NAMALWA (cell line): ENCODE measurements at regions not wholly inside any gene's neighbourhood (a gene's known extent, or its start where the extent isn't known, plus 50 kb on each side); places are given as distances from the start of the nearest gene placed in this dataset.
"Not testable (repeated sequence)": the region's sequence is repeated elsewhere in the genome, so short reads cannot be mapped to it uniquely, and the experiment has no call there.

ENCODE experiments used
- DNase-seq: peaks from one replicate; pipeline ENCODE4 v3.0.0-alpha.2; 2015; ENCODE audit warnings: low spot score

DNA sequence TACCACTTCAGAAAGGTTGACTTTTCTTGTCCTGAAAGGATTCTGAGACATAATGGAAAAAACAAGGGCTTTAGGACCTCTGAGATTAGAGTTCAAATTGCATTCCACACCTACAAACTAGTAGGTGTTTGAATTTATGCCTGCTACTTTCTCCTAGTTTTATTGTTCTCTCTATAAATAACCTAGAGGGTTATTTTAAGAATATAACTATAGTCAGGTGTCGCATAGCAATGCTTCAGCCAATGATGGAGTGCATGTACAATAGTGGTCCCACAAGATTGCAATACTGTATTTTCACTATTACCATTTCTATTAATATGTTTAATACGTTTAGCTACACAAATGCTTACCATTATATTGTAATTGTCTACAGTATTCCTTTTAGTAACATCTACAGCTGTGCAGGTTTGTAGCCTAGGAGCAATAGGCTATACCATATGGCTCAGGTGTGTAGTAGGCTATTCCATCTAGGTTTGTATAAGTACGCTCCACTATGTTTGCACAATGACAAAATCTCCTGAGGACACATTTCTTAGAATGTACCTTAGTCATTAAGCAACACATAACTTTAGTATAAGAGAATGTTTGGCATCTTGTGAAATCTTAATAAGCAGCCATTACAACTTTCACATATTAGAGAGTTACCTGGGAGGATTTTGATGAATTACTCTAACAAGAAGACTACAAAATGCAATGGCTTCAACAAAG is 1352.5 kb downstream of the ZPLD1 start:
- DNase-seq: no peak

GRCh38 chr3:103787879-103788278 is 1353.1 kb downstream of the ZPLD1 start:
- no peak for DNase-seq

GRCh38 chr3:103791786-103792515 is 1357.1 kb downstream of the ZPLD1 start:
- no peak for DNase-seq

DNA sequence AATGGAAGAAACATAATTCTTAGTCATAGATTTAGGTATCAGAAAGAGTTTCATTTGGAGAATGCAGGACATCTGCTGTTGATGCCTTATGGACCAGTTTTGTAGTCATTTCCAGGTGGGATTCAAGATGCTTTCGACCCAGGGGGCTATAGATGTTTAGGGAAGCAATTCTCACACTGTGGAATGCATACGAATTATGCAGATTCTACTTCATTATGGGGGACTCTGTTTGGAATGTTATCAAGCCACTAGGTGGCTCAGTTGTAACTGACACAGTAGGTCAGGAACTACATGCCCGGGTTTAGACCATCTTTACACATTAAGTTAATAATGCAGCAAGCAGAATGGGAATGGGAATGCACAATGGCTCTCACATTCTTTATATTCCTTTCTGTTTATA is 1359.8 kb downstream of the ZPLD1 start:
- DNase-seq: peak; percentile 30

DNA sequence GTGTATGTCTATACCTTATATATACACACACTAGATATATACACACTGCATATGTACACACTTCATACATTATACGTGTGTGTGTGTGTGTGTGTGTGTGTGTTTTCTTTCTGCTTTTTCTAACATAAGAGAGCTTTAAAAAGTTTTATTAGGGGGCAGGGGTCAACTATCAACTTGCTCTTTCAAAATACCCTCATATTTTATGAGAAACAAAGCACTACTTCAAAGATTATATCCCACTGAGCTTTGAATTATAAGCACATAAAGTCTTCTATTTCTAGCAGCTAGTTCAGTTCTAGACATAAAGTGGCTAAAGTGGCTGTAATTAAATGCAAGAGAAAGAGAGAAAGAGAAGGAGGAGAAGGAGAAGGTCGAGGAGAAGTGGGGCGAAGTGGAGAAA is 1361.3 kb downstream of the ZPLD1 start:
- DNase-seq: no peak

DNA sequence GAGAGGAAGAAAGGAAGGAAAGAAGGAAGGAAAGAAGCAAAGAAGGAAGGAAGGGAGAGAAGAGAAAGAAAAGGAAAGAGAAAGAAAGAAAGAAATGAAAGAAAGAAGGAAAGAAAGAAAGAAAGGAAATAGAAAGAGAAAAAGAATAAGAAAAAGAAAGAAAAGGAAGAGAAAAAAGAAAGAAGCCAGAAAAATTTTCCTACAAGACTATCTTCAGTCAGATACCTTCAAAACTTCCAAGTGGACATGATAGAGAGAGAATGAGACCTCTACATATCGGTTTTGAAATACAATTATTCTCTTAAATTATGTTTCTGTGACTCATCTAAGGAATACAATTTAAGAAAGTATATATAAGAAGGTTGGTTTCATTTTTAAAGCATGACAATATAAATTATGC is 1369.0 kb downstream of the ZPLD1 start:
- no peak for DNase-seq

DNA sequence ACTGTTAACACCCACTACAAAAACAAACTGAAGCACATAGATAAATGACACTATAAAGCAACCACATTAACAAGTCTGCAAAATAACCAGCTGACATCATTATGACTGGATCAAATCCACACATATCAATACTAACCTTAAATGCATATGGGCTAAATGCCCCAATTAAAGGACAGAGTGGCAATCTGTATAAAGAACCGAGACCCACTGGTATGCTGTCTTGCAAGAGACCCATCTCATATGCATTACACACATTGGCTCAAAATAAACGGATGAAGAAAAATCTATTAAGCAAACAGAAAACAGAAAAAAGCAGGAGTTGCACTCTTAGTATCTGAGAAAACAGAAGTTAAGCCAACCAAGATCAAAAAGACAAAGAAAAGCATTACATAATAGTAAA is 1375.4 kb downstream of the ZPLD1 start:
- DNase-seq: no peak

GRCh38 chr3:103813955-103814354 is 1379.1 kb downstream of the ZPLD1 start:
- DNase-seq: no peak

DNA sequence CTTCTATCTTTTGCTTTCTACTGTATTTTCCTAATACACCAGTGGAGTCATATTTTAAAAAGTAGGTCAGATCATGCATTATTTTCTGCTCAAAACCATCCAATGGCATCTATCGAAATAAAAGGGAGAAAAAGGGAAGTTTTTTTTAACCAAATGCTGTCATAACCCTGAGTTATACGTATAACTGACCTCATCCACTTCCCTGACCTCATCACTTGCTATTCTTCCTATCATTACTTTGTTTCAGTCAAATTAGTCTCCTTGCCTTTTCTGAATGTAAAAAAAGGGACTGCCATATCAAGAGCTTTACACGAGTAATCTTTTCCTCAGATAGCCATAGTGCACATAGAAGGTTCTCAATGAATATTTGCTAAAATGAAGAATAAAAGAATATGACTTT is 1383.6 kb downstream of the ZPLD1 start:
- DNase-seq: no peak

DNA sequence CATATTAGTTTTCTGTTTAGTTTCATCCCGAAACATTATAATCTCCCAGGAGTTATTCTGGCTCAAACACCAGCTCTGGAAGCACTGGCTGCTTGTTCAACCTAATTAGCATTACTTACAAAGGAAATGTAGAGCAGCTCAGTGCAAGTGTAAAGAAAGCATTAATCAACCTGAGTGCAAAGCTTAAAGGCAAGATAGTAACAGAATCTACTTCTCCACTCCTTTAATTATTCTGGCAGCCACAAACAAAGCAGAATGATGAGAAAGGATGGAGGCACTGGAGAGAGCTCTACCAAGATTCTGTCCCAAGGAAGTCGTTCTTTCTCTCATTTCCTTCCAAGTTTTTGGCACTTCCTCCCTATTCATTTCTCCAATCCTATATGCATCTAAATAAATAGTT is 1384.0 kb downstream of the ZPLD1 start:
- DNase-seq: no peak

DNA sequence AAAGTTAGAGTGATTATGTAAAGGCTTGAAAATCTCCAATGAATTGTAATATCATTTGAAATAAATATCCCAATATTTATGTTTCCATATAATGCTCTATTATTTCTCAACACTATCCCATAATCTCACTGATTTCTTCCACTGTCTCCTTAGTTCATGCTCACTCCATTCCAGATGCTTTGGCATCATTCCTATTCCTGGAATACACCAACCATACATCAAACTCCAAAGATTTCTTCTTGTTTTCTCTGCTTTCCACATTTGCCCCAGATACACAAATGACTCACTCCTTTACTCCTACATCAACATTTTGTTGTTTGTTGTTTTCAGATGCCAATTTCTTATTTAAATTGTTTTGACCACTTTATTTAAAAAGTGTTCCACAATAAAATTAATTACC is 1390.8 kb downstream of the ZPLD1 start:
- no peak for DNase-seq

GRCh38 chr3:103829723-103830326 is 1395.0 kb downstream of the ZPLD1 start:
- no peak for DNase-seq

DNA sequence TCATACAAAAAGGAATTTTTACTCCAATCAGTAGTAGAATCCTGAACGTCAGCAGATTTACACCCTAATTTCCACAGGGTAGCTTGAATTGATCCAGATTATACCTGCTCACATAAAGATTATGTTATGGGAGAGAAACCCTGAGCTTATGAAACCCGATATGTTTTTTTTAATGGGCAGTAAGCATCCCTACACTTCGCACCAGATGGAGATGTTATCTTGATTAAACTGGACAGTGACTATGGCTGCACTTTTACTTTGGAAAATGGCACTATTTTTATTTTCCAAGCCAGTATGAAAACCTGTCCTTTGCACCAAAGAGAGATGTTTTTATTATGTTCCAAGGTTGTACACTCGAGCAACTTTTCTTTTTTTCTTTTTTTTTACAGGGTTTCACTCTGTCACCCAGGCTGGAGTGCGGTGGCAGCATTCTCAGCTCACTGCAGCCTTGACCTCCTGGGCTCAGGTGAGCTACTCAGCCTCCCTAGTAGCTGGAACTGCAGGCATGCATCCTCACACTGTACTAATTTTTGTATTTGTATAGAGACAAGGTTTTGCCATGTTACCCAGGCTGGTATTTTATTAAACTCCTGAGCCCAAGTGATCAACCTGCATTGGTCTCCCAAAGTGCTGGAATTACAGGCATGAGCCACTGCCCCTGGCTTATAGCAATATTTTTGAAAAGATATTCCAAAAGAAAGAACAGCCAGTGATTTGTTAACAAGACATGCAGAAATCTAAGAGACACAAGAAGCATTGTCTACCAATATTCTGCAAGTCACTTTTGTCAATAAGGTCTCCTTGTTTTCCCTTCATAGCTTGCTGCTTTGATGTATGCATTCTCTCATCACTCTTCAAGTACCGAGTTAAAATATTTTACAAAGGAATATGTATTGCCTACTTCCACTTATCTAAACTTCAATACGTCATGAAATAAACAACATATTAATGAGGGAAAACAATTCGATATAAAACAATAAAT is 1412.6 kb downstream of the ZPLD1 start:
- no peak for DNase-seq

GRCh38 chr3:103851793-103852192 is 1417.0 kb downstream of the ZPLD1 start:
- DNase-seq: no peak

- no peak for DNase-seq
These were observed 1427.6 kb downstream of the ZPLD1 start for GRCh38 chr3:103862415-103862814.

GRCh38 chr3:103863381-103863780 is 1428.6 kb downstream of the ZPLD1 start:
- DNase-seq: no peak

DNA sequence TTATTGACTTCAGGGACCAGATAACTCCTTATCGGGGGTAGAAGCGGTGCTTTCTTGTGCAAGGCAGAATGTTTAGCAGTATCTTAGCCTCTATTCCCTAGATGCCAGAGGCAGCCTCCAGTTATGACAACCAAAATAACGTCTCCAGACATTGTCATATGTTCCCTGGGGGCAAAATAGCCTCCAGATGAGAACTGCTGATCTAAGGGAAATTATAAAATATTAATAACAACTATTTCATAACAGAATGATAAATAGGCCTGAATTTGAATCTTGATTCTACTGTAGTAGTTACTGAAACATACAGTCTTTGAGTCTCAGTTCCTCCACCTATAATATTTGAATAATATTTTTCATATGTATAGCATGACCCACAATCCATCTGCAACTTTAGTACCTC is 1431.3 kb downstream of the ZPLD1 start:
- DNase-seq: no peak

- no peak for DNase-seq
These were observed 1438.2 kb downstream of the ZPLD1 start for GRCh38 chr3:103873021-103873420.

DNA sequence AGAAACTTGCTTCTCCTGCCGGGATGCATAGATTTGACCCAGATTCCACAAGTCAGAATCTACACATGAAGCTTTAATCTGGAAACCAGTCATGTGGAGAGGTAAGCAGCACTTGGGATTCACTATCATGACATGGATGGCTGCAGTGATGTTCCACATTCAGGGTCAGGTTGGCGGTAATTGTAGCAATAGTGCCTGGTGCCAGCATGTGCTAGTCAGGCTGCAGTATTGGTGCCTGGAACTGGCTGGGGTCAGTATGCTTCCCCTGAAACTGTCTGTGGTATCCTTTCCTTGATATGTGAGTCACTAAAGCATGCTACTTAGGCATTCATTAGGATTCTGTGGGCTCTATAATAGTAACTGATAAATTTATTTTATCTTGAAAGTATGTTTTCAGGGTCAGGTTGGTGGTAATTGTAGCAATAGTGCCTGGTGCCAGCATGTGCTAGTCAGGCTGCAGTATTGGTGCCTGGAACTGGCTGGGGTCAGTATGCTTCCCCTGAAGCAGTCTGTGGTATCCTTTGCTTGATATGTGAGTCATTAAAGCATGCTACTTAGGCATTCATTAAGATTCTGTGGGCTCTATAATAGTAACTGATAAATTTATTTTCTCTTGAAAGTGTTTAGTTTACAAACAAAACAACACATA is 1439.2 kb downstream of the ZPLD1 start:
- no peak for DNase-seq

- DNase-seq: not testable (repeated sequence)
These were observed 1447.0 kb downstream of the ZPLD1 start for GRCh38 chr3:103881809-103882208.

- DNase-seq: no peak
These were observed 1454.9 kb downstream of the ZPLD1 start for GRCh38 chr3:103889675-103890074.
